HG02610 (cell line): ENCODE measurements at regions not wholly inside any gene's neighbourhood (a gene's known extent, or its start where the extent isn't known, plus 50 kb on each side); places are given as distances from the start of the nearest gene placed in this dataset.

Source experiments
- ATAC-seq: cut with Tn5 transposase; IDR thresholded peaks from one replicate; pipeline ENCODE4 v1.9.1; 2021; ENCODE audit warnings: mild to moderate bottlenecking, moderate library complexity; ENCODE audit not compliant: unreplicated experiment

DNA sequence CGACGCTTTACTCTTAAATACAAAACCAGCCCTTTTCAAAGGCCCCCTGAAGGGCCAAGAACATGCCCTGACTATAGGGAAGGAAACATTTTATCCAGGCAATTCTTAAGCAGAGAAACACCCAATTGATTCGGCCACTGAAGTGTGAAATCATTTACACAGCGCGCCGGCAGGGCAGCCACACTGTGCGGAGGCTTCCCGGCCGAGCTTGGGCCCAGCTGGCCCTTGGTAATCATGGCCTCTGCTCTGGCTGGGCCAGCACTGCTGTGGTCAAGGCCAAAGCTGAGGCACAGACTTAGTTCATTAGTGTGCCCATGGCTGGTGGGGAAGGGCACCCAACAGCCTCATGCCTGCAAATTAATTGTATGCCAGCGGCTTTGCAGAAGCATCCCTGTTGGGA lies 143.7 kb upstream of the HABP2 start:
- ATAC-seq, result no peak

- ATAC-seq, result no peak
Observed at GRCh38 chr10:113410618-113411017, 142.2 kb upstream of the HABP2 start.

GRCh38 chr10:113411456-113411855 lies 141.4 kb upstream of the HABP2 start:
- ATAC-seq, result no peak

- no peak for ATAC-seq
Observed at GRCh38 chr10:113412161-113412560, 140.7 kb upstream of the HABP2 start.

GRCh38 chr10:113414543-113414942 lies 138.3 kb upstream of the HABP2 start:
- ATAC-seq, result no peak

- ATAC-seq, result no peak
Observed at GRCh38 chr10:113415246-113415645, 137.6 kb upstream of the HABP2 start.

GRCh38 chr10:113420057-113420732 lies 132.7 kb upstream of the HABP2 start:
- no peak for ATAC-seq

DNA sequence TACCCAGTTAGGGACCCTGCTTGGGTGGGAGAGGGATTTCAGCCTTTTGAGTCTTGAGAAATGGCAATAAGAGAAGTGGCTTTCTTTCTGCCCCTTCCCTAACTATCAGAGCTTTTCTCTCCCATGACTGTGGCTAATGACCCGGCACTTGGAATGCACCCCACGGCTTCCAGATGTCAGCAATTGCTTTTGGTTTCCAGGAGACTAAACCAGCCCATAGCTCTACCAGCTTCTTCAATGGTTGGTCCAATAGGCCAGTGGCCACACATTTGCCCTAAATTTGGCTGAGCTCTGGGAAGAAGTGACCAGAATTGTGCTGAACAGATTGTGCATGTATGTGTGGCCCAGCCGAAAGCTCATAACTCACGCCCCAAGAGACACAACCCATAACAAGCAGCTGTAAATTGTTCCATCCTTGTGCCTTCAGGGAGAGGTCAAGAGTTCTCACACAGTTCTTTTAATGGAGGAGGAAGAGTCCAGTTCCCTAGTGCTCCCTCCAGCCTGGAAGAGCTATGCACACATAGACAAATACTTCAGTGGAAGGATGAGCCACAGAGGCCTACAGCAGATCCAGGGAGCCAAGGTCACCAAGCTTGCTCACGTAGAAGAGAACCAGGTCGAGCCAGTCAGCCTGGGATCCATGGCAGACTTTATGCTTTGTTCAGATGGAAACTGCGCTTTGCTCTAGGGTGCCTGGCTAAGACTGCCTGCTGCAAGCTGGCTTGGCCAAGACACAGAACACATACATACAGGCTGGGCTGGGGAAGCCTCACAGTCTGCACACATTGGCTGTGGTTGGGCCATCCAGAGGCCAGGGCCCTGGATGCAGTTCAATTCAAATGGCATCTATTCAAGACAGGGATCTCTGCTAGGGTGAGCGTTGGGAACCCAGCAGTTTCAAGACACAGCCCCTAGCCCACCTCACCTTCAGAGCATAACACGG lies 131.8 kb upstream of the HABP2 start:
- ATAC-seq, result no peak

GRCh38 chr10:113422371-113422770 lies 130.5 kb upstream of the HABP2 start:
- ATAC-seq, result no peak

DNA sequence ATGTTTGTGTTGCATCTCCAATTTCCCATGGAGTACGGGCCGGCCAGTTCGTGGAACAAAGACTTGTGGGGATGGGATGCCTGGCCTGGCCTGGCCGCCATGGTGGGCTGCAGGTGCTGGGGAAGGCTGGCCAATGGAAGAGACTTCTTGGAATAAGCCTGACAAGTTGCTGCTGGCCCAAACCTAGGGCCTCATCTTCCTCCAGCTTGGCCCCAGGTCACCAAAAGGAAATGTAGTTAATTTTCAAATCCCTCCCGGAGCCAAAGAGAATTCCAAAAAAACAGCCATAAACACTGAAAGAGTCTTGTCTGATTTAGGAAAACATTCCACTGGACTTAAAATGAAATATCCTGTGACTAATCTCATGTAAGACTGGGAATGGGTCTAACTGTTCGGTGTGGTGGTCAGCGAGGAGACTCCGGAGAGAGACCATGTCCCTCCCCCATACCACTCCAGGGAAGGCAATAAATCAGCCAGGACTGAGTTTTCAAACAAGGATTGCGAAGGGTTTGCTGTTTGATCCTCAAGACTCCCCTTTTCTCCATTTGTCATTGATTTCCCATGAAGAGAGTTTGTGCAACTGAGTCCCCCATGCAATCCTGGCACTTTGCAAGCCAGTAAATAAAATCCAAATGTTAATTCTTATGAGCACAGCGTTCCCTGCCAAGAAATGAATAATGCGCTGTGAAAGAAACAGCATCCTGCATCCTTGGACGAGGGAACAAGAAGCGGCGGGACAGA lies 128.7 kb upstream of the HABP2 start:
- no peak for ATAC-seq

GRCh38 chr10:113425008-113425407 lies 127.8 kb upstream of the HABP2 start:
- no peak for ATAC-seq

DNA sequence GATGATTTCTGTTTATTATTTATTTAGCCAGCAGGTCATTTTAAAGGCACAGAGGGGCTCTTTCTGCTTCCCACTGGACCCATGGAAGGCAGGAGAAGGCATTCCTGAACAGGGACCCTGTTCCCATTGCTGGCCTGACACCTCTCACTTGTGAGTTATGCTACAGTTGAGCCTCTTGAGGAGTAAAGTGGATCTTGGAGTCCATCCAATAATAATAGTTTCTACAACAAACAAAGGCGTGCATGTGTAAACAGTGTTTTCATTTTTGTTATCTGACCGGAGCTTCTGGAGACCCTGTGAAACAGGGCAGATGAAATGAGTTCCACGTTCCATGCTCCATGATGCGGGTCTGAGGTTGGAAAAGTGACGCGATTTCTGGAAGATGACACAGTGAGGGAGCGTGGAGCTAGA lies 127.3 kb upstream of the HABP2 start:
- ATAC-seq, result no peak

DNA sequence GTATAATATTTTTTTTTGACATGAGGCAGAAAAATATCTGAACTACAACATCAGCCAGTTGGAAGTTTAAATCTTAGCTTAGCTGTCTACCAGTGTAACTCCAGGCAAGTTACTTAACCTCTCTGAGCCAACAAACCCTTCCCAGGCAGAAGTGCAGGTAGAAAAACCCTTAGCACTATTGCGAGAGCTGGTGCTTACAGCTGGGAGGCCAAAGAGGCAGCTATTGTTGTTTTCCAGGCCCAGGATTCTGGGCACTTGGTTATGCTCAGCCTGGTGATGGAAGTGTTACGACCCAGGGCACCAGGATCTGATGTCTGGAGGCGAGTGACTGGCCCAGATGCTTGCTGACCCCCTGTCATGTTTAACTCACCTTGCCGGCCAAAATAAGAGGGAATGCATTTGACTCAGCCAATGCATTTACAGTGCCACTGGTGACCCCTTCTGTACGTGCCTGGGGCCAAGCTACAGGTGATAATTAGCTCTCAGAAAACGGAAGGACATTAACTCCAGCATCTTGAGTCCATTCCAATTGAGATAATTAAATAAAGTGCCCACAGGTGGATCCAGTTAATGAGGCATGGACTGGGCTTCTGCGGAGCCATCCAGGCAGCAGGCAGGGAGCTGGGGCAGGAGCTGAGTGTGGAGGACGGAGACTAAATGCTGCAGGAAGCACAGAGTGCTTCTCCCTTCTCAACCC lies 126.5 kb upstream of the HABP2 start:
- no peak for ATAC-seq

- ATAC-seq, result no peak
Observed at GRCh38 chr10:113427236-113427735, 125.6 kb upstream of the HABP2 start.

GRCh38 chr10:113427811-113428558 lies 124.9 kb upstream of the HABP2 start:
- ATAC-seq, result no peak

DNA sequence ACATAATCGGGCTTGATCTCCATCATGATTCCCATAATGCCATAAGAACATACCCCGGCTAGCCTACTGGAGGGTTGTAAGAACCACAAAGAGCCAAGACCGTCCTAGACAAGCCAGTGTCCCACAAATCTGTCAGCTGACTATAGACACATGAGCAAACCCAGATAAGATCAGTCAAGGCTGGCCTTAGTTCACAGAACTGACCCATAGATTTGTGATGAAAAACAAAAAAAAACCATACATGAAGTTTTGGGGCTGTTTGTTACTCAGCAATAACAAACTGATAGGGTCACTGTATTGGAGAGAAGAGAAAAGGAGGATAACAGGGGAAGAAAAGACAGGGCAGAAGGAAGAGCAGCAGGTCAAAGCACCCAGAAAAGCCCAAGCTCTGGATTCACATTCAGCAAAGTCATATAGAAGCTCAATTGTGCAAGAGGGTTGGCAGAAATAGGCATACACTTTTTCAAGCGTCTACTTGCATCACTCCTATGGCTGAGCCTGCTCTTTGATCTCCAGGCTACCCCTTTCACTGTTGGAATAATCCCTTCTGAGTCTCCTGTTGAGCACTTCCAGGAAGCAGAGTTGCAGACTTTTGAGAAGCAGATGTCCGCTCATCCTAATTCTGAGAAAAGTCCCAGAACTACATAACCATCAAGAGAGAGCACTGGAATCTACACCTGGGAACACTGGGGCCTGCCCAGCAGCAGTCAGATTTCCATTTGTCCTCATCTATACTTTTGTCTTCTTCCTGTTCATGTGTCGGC lies 122.0 kb upstream of the HABP2 start:
- ATAC-seq, result no peak

- ATAC-seq, result no peak
Observed at GRCh38 chr10:113431398-113432160, 121.3 kb upstream of the HABP2 start.

DNA sequence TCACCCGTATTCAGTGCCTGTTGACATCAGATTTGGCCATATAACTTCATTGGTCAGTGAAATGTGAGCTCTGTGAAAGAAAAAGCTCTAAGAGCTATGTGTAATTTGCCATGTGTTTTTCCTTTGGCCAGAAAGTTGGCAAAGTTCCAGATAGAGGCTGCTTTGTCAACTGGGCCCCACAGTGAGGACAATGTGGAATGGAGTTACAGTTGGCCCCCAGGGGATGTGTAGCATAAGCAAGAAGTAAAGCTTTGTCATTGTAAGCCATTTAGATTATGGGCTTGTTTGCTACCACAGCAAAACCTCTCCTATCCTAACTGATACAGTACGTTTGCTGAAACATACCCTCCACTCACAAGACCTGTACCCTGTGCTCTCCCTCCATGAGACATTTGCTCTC lies 119.1 kb upstream of the HABP2 start:
- no peak for ATAC-seq

- ATAC-seq, result no peak
Observed at GRCh38 chr10:113434315-113434714, 118.5 kb upstream of the HABP2 start.
